GM19035 (cell line): ENCODE measurements at regions not wholly inside any gene's neighbourhood (a gene's known extent, or its start where the extent isn't known, plus 50 kb on each side); places are given as distances from the start of the nearest gene placed in this dataset.

Experiments used
- ATAC-seq: cut with Tn5 transposase; IDR thresholded peaks from one replicate; pipeline ENCODE4 v1.9.1; 2021; ENCODE audit not compliant: unreplicated experiment

DNA sequence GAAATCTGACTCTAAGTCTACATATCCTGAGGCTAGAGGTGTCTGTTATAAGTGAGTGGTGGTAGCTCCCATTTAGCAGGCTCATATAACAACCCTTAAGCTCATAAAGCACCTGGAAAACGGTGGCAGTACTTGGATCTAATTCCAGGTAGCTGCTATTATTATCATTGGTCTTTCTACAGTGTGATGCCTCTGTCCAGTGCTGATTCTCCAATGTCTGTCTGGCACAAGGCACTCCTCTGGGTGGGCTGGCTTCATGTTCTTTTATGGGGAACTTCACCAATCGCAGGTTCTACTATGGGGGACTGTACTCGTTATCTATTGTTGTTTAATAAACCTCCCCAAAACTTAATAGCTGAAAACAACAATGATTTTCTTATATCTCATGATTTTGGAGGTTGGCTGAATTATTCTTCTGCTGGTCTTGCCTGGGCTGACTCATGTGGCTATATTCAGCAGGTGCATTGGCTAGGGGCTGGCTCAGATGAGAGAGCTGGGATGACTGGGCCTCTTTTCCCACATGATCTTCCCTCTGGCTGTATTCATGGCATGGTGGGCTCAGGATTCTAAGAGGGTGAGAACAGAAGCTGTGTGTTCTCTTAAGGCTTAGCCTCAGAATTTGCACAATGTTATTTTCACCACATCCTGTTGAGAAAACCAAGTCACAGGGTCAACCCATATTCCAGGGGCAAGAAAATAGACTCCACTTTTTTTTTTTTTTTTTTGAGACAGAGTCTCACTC is 93.0 kb upstream of the PCGF5 start:
- ATAC-seq = no peak

DNA sequence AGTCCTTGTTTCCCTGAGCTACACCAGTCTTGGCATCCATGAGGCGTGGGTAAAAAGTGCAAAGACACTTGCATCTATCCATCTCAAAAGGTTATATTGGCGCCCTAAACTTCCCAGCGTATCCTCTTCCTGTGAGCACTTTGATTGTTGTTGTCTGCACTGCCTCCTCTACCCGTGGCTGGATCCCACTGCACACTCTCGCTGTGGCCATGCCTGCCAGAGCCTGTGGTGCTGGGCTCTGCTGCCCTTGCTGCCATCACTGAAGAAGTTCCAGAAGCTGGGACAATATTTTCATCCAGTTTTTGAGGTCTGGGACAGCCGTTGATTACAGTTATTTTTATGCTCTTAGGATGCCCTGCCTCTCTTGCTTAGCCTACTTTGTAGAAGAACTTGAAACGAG is 85.3 kb upstream of the PCGF5 start:
- no peak for ATAC-seq

DNA sequence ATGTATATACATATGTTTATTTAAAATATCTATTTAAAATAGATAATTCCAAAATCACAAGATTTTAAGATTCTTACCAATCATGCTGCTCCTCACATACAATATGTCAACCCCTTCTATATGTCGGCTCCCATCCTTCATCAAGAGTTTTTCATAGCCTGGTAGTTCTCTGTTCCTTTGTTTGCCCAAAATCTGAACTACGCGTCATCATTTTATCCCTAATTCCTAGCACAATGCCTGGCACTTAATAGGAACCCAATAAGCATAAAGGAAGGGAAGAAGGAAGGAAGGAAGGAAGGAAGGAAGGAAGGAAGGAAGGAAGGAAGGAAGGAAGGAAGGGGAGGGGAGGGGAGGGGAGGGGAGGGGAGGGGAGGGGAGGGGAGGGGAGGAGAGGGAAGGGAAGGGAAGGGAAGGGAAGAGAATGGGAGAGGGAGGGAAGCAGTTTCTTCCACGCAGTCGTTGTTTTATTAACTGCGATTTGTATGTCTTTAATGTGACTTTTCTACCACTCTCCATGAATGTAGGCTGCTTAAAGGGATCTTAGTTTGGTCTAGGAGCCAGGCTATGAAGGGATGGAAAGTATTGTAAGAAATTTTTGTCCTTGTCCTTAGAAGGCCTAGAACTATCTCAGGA is 83.3 kb upstream of the PCGF5 start:
- ATAC-seq = no peak

DNA sequence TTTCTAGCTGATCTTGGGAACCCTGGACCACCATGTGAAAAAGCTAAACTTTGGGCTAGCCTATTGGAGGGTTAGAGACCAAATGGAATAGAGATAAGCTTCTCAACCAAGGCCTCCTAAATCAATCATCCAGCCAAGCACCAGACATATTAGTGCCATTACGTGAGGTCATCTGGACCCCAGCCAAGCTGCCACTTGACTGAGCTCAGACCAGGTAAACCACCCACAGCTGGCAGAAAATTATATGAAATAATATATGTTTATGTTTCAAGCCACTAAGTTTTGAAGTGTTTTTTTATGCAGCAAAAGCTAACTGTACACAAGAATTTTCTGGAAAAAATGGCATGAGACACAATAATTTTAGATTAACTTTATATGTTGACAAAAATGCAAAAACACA is 82.6 kb upstream of the PCGF5 start:
- ATAC-seq = no peak

DNA sequence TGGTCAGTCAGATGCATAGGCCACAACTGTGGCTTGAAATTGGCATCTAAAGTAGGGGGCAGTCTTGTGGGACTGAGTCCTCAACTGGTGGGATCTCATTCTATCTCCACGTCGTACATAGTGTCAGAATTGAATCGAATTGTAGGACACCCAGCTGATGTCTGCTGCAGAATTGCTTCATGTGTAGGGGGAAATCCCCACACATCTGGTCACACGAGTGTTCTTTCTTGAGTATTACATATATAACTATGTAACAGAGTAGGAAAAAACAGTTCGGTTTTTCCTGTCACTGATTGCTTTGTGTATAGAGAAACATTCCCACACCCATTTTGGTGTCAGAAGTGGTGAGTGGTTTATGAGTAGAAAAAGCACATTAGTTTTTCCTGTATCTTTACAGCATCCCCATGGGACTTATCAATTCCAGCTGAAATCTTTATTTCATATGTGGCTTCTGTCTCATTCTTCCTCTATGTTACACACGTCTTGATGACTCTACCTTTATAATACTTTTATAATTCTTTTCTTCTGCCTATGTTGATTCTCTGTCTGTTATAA is 79.4 kb upstream of the PCGF5 start:
- ATAC-seq = no peak

DNA sequence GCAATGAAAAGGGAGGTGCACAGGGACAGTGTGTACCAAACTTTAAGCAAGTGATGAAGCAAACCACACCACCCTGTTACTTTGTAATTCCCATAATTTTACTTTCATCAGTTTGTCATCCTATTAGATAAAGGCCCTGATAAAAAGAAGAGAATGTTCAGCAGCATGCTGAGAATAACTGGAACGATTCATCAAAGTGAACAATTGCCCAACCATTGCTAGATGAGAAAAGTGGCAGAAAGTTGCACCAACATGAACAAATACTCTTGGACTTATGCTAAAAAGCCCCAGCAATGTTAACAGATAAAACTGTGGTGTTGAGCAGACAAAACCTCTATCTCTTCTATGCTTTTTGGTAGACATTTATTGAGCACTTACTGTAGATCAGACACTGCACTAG is 75.5 kb upstream of the PCGF5 start:
- ATAC-seq = no peak

DNA sequence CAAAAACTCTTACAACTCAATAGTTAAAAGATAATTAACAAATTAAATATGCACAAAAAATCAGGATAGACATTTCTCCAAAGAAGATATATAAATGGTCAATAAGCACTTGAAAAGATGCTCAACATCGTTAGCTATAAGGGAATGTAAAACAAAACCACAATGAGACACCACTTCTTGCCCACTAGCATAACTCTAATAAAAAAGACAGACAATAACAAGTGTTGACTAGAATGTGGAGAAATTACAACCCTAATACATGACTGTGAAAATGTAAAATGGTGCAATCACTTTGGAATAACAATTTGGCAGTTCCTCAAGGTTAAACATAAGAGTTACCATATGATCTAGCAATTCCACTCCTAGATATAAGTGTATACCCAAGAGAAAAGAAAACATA is 74.3 kb upstream of the PCGF5 start:
- ATAC-seq = no peak

DNA sequence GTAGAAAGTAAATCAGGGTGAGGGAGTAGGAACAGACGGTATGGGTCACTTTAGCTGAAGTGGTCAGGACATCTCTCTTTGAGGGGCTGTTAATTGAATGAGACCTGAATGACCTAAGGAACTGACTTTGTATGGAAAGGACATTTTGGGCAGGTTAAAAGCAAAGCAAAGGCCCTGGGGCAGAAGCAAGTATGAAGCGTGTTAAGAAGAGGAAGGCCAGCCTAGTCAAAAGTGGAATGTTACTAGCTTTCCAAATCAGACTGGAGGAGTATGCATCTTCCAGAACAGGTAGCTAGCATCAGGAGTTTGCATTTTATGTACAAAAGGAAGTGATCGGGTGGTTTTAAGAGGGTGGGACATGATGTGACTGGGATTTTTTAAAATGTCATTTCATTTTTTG is 70.9 kb upstream of the PCGF5 start:
- ATAC-seq = no peak

DNA sequence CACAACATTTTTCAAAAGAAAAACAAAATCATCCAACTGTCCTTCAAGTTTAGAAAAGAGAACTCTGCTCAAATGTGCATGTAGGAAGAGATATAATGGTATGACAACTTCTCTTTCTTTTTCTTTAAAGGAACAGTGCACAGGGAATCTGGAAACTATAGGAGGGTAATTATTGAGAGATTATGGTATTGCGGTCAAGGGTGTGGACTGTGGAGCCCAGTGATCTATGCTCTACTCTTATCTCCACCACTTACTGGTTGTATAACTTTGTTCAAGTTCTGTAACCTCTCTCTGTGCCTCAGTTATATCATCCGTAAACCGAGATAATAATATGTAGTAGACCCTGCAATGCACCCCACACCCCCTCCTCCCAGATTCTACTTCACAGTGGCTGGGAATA is 69.8 kb upstream of the PCGF5 start:
- ATAC-seq = no peak

DNA sequence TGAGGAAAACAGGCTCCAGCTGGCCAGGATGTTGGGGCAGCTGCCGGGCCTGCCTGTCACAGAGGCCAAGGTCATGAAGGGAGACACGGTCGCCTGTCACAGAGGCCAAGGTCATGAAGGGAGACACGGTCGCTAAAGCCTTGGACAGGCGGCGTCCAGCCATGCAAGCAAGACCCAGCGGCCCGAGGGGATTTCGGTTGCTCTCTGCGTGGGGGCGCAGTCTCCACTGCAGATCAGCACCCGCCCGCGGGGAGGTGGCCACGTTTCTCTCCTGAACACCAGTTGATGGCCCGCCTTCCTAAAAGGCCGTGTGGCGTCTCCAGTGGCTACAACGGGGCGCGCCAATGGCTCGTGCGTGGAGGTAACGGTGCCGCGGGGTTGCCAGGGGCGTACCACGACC is 67.0 kb upstream of the PCGF5 start:
- no peak for ATAC-seq

DNA sequence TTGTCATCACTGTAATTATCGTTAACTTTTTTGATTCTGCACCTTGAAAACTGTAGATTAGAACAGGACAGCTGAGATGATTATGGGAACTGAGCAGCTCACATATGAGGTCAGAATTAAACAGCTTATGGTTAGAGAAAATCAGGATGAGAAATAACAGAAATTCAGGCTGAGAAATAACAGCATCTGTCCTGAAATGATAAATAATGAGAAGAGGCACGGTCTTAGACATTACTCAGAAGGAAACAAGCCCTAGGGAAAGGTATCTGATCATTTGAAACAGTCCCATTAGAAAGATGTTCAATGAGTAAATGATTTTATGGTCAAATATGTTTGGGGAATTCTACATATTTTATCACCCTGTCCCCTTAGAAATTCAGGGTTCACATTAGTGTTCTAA is 65.6 kb upstream of the PCGF5 start:
- no peak for ATAC-seq

DNA sequence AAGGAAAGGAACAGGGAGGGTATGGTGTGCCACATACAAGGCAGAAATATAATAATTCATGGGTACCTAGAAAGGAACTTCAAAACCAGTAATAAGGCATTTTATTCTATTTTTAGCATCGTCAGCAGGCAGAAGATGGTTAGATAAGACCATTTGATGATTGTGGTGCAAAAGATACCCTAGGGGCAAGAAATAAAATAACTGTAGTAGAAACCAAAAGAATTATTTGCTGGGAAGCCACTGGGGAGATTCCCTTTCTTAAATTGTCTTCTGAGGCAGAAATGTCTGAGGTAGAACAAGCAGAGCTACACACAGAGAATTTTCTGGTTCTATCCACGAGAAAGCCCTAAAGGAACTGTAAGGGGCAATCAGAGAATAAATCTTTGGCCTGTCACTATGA is 64.3 kb upstream of the PCGF5 start:
- ATAC-seq = no peak

DNA sequence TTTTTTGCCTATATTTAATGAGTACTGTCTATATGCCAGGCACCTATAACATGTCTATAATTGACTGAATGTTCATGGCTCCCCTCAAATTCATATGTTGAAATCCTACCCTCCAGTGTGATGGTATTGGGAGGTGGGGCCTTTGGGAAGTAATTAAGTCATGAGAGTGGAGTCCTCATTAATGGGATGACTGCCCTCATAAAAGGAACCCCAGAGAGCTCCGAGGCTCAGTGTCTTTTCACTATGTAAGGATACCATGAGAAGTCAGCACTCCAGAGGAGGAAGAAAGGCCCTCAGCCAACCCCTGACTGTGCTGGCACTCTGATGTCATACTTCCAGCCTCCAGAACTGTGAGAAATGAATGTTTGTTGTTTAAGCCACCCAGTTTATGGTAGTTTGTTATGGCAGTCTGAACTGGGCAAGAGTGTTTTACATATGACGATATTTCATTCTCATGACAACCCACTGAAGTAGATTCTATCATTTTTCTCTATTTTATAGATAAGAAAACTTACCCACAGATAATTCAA is 61.1 kb upstream of the PCGF5 start:
- ATAC-seq = no peak

DNA sequence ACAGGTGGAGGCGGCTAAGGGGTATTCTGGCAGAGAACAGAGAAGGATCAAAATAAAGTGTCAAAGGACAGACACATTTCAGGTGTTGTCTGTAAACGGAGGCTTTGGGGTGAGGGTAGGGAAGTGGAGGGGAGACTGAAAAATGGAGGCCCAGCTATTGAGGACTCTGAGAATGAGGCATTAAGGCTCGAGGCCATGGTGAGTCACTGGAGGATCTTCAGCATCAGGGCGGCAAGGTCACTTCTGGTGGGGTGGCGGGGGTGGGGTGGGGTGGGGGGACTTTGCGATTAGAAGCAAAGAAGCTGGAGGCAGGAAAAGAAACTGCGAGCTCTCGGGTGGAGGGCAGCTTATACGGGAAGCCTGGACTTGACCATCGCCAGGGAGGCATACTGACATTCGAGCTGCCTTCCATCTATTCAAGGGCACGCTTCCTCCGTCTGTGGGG is 58.4 kb upstream of the PCGF5 start:
- ATAC-seq = no peak

DNA sequence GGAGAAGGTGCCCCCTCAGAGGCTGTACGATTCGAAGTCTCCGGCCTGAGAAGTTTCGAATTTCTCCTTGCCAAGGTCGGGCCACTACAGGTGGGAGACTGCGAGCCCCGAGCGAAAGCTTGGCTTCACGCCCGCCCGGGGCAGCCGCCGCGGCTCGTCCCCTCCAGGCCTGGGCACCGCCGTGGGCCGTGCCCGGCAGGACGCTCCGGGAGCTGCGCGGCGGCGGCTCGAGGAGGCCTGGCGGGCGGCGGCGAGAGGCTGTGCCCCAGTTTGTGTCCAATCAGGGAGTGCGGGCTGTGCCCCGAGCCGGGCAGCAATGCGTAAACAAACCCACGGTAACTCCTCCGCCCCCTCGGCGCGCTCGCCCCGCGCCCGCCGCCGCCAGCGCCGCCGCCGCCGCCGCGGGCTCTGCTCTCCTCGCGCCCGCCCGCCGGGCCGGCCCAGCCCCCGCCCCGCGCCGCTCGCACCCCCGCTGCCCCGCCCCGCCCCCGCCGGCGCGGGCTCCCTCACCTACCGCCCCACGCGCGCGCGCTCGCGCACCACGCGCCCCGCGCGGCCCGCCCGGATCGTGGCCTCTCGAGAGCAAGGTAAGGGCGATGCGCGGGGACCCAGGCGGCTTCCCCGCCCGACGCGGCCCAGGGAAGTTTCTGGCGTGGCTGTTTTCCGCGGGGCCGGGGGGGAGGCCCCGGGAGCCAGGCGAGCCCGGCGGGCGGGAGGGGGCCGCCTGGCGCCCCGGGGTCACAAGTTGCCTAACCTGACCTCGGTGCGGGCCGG is 57.8 kb upstream of the PCGF5 start:
- ATAC-seq = peak; percentile 48

DNA sequence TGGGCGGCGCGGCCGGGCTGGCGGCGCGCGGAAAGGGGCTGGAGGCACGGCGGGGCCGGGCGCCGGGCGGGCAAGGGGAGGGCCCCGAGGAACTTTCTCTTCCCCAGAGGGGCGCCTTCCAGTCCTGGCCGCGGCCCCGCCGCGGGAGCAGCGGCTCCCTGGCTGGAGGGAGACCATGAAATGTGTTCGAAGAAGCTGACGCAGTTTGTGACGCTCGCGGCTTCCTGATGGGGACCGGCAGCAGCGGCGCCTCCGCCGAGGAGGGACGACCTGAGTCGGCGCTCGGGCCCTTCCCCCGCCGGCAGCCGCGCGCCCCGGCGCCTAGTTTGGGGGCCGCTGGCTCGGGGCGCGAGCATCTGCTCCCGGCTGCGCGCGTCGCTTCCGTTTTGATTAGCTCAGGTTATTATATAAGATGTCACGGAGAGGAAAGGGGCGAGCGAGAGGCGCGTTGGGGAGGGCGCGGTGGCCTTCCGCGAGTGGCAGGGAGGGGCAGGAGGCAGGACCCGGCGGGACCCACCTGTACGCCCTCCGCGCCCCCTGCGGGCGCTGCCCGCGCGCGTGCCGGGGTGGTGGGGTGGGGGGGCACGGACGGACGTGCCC is 57.1 kb upstream of the PCGF5 start:
- ATAC-seq = peak; percentile 61

DNA sequence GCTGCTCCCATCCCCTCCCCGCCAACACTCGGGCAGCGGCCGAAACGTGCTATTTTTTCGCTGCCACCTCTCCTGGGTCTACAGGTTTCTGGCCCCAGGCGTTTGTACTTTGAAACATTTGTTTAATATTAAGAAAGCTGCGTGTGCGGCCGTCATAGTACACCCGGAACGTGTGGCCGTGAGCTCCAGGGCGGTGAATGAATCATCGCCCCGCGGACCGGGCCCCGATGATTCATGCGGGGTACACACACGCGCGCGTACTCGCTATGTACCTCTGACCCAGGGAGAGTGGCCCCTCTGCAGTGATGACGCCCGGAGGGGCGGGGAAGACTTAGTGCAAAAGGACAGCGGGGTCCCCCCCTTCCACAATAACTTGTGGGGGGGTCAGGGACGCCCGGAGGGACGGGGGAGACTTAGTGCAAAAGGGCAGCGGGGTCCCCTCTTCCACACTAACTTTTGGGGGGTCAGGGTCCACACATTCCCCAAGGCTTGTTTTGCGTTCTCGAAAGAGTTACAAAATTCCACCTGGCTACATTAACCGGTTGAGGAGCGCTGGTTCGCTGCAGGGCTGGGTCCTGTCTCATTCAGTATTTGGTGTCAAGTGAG is 56.5 kb upstream of the PCGF5 start:
- peak; percentile 33 for ATAC-seq

DNA sequence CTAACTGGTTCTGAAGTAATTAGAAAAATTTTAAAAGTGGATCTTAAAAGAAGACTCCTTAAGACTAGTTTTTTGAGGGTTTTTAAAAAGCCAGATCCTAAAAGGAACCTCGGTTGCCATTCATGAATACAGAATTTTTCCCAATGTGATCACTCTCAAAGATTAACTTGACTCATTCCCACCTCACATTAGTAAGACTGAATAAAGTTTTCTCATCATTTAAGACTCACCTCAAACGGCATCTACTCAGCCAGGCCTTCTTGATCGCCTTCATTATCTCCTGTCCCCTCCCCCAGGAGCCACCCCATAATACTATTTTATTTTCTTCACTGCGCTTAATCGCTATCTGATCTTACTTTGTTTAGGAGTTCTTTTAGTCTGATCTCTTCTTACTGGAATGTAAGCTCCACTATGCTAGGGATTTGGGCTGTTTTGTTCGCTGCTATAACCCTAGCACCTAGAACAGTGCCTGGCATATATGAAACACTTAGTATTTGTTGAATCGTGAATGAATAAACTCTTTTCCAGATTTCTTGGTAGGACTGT is 55.9 kb upstream of the PCGF5 start:
- no peak for ATAC-seq

DNA sequence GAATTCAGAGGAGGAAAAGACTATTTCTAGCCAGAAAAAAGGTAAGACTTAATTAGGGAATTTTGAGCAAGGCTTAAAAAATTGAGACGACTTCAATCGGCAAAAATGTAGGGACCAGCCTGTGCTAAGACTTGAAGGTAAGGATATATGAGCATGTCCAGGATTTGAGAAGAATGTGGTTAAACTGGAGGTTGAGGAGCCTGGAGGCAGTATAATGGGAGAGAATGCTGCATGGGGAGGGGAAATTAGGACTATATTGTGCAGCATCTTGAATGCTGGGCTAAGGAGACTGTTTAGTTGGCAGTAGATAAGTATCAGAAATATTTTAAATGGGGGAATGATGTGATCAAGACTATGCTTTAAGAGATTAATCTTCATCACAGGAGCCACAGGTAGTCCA is 53.1 kb upstream of the PCGF5 start:
- no peak for ATAC-seq

DNA sequence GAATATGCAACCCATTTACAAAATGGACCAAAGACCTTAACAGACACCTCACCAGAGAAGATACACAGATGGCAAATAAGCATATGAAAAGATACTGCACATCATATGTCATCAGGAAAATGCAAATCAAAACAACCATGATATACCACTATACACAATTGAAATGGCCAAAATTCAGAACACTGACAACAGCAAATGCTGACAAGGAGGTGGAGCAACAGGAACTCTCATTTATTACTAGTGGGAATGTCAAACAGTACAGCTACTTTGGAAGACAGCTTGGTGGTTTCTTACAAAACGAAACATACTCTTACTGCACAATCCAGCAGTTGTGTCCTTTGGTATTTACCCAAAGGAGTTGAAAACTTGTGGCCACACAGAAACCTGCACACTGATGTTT is 50.0 kb upstream of the PCGF5 start:
- ATAC-seq = no peak
